DND-41 (cell line): ENCODE measurements at regions not wholly inside any gene's neighbourhood (a gene's known extent, or its start where the extent isn't known, plus 50 kb on each side); places are given as distances from the start of the nearest gene placed in this dataset.
"Not testable (repeated sequence)": the region's sequence is repeated elsewhere in the genome, so short reads cannot be mapped to it uniquely, and the experiment has no call there.

Experiments used
- CTCF ChIP-seq: IDR thresholded peaks from 2 replicates; pipeline ENCODE4 v1.5.1; 2012; ENCODE audit warnings: borderline replicate concordance, low read length, moderate library complexity, mild to moderate bottlenecking; ENCODE audit not compliant: poor library complexity, severe bottlenecking; ENCODE audit errors: extremely low read depth
- EZH2 ChIP-seq: IDR thresholded peaks from 3 replicates; pipeline ENCODE4 v1.6.1; 2012; ENCODE audit warnings: borderline replicate concordance, low read depth, mild to moderate bottlenecking, moderate library complexity, low read length, inconsistent platforms; ENCODE audit not compliant: severe bottlenecking

DNA sequence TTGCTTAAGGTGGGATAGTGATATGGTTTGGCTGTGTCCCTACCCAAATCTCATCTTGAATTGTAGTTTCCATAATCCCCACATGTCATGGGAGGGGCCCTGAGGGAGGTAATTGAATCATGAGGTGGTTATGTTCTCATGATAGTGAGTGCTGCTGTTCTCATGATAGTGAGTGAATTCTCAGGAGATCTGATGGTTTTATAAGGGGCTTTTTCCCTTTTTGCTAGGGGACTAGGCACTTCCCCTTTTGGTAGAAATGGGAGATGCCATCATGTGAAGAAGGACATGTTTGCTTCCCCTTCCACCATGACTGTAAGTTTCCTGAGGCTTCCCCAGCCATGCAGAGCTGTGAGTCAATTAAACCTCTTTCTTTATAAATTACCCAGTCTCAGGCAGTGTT, 137.5 kb downstream of the DUSP10 start:
- not testable (repeated sequence) for TF ChIP-seq CTCF, EZH2
